ENCODE measurements at regions not wholly inside any gene's neighbourhood (a gene's known extent, or its start where the extent isn't known, plus 50 kb on each side); places are given as distances from the start of the nearest gene placed in this dataset.

GRCh38 chr19:30743702-30744101 lies 371.5 kb downstream of the ZNF536 start:
- no peak for DNase-seq (ENCODE audit: low spot score)

GRCh38 chr19:30743011-30743410 lies 370.8 kb downstream of the ZNF536 start:
- no peak for DNase-seq (ENCODE audit: low spot score)

GRCh38 chr19:30742406-30742938 lies 370.3 kb downstream of the ZNF536 start:
- DNase-seq (ENCODE audit: low spot score): no peak

DNA sequence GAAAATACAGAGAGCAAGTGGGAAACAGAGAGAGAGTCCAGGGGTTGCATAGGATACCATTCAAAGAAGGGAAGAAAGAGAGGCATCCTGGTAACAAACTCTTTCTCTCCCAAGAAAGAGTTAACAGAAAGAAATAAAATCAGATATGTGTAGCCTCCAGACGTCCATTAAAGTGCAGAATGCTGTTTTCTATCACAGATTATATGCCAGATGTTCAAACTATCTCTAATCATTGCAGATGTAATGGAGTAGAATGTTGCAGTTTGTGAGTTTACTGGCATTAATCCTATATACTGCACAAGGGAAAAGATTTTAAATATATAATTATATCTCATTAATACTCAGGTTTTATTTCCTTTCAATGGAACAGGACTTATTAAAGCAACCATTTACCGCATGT lies 369.4 kb downstream of the ZNF536 start:
- no peak for DNase-seq (ENCODE audit: low spot score)

DNA sequence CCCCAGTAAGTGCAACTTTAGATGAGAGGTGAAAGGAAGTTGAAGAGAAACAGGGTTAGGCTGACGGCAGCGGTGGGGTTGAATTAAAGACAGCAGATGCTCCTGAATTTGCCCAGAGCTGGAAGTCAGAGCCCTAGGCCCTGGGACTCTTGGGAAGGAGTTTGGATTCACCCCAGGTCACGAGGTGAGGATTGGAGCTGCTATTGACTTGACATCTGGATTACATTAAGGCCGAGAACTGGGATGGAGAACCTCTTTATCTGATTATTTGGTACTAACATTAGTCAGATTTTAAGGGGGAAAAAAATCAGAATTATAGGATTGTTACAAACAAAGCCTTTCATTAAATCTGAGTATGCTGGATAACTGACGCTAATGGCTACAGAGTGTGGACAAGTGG lies 367.2 kb downstream of the ZNF536 start:
- DNase-seq (ENCODE audit: low spot score): no peak

- DNase-seq (ENCODE audit: low spot score): no peak
Observed at GRCh38 chr19:30738047-30738446, 365.9 kb downstream of the ZNF536 start.

GRCh38 chr19:30734669-30735068 lies 362.5 kb downstream of the ZNF536 start:
- no peak for DNase-seq (ENCODE audit: low spot score)

GRCh38 chr19:30733826-30734550 lies 361.8 kb downstream of the ZNF536 start:
- no peak for DNase-seq (ENCODE audit: low spot score)

DNA sequence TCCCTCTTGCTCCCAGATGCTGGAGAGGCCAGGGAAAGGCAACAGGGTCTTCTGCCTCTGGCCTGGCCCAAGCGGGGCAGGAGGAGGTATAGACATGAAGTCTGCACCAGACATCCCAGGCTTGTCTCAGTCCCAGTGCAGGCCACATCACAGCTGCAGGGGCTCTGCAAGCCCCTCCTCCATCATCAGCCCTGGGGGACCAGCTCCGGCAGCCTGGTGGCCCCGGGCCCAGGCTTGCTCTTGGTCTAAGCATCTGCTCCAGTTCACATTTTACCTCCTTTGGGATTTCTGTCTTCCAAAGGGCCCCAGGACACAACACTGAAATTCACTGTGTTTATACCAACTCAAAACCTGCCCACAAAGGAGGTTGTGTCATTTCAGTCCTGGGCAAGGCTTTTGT lies 359.4 kb downstream of the ZNF536 start:
- DNase-seq (ENCODE audit: low spot score): no peak

- no peak for DNase-seq (ENCODE audit: low spot score)
Observed at GRCh38 chr19:30729451-30729850, 357.3 kb downstream of the ZNF536 start.

GRCh38 chr19:30722761-30723160 lies 350.6 kb downstream of the ZNF536 start:
- no peak for DNase-seq (ENCODE audit: low spot score)

GRCh38 chr19:30722186-30722585 lies 350.0 kb downstream of the ZNF536 start:
- DNase-seq (ENCODE audit: low spot score): no peak

GRCh38 chr19:30719999-30720345 lies 347.8 kb downstream of the ZNF536 start:
- DNase-seq (ENCODE audit: low spot score): no peak

DNA sequence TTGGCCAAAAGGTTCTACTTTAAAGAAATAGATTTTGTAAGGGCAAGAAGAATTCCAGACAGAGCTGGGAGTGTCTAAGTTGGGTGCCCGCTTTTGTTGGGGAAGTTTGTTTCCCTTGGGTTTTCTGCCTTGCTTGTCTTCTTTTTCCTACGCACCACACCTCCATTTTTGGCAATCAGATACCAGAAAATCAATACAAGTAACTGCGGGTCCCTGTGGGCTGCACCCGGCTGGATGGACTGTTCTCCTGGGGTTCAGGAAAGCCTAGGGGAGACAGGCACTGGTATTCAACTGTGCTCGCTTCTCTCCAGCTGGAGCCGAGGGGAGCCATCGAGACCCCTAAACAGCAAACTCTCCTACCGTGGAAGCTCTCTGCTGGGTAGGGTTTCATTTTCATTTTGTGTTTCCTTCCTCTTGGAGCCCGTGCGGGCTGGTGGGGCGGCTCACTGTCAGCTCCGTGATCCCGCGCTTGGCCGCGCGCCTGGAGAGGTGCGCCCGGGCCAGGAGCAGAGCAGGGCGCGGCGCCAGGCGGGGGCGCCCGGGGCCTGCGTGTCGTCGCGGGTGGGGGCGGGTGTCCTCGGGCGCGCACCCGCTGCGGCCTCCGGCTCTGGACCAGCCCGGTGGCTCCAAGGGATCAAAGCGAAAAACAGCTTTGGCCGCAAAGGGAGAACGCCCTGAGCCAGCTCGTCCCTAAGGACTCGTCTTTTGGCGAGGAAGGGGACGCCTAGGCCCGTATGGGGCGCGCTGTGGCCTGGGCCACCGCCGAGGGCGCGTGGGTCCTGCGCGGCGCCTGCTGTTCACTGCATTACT lies 347.2 kb downstream of the ZNF536 start:
- DNase-seq (ENCODE audit: low spot score): peak; percentile 34

DNA sequence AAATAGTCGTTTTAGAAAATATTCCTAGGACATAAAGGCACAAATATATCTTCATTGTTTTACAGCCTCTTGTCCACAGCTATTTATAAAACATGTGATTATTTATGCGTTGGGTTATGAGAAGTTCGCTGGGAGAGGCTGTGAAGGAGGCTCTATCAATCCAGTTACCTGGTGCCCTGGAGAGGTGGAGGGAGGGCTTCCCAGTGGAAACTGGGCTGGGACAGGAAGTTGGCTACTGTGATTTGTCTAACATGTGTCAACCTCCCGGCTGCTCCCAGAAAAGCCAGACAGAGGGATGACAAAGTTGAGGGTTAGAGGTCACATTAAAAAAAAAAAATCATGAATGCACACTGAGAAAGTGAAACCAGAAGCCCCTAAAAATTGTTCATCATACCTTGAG lies 346.5 kb downstream of the ZNF536 start:
- no peak for DNase-seq (ENCODE audit: low spot score)

DNA sequence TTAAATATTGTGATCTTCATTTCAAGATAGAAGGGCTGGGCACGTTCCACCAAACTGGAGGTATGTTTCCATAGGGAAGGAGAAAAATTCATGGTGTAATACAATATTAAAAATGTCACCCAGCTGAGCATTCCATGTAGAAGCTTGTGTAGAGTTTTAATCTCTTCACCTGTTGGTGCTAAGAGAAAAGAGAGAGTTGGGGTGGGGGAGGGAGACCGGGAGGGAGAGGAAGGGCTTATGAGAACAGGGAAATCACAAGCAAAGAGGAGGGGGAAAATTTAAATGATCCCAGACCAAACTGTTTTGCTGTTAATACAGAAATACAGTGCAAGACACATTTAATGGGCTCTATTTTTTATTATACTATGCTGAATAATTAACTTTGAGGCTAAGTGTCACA lies 345.8 kb downstream of the ZNF536 start:
- no peak for DNase-seq (ENCODE audit: low spot score)

DNA sequence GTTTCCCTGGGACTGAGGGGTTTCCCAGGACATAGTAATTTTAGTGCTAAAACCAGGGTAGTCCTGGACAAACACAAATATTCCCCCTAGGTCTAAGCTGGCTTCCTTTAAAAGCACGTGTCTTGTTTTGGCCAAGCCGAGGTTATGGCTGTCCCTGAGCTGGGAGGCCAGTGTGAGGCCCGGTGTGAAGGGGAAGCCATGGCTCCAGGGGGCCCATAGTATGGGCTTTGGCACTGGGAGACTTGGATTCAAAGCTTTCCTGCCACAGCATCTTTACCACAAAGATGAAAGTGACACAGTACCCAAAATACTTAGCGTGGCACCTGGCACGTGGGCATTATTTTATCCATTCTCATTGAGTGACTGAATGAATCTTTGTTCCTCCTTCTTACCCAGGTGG lies 345.2 kb downstream of the ZNF536 start:
- DNase-seq (ENCODE audit: low spot score): no peak

GRCh38 chr19:30712431-30713337 lies 340.5 kb downstream of the ZNF536 start:
- DNase-seq (ENCODE audit: low spot score): no peak

- DNase-seq (ENCODE audit: low spot score): no peak
Observed at GRCh38 chr19:30711826-30712225, 339.6 kb downstream of the ZNF536 start.

- no peak for DNase-seq (ENCODE audit: low spot score)
Observed at GRCh38 chr19:30711296-30711695, 339.1 kb downstream of the ZNF536 start.

DNA sequence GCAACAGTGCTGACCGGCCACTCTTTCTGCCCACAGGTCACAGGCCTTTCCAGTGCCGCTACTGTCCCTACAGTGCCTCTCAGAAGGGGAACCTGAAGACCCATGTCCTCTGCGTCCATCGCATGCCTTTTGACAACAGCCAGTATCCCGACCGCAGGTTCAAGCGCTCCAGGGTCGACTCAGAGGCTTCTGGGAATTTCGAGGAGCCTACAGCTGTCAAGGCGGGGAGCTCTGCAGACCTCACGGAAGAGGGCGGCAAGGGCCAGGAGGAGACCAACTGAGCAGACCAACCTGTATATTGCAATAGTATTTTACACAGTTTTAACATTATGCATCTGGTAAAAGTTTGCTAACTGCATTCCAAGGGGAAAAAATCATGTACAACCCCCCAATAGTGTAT lies 338.5 kb downstream of the ZNF536 start:
- no peak for DNase-seq (ENCODE audit: low spot score)
